Activated CD8-positive, alpha-beta T cell treated with anti-CD3 and anti-CD28 coated beads for 36 hours (primary cell): ENCODE measurements at regions not wholly inside any gene's neighbourhood (a gene's known extent, or its start where the extent isn't known, plus 50 kb on each side); places are given as distances from the start of the nearest gene placed in this dataset.

ENCODE experiments used
- ATAC-seq: fragments of 200-7000 bp; cut with Tn5 transposase; one replicate; pipeline ENCODE4 v1.10.0; 2021; ENCODE audit warnings: mild to moderate bottlenecking, moderate library complexity
- CTCF ChIA-PET: fragments of 350-600 bp; sonication (Branson Sonifier 250); formaldehyde crosslinking; loops from one replicate; lab custom pipeline; 2021; ENCODE audit warnings: antibody characterized with exemption; lab: Charles Lee
- POLR2A ChIA-PET: fragments of 350-600 bp; sonication (Branson Sonifier 250); formaldehyde crosslinking; loops from one replicate; lab custom pipeline; 2021; ENCODE audit warnings: antibody characterized with exemption; lab: Charles Lee
- DNase-seq: peaks from one replicate; pipeline ENCODE4 v3.0.0-alpha.2; 2020
- H3K27ac Mint-ChIP-seq: one replicate; pipeline ENCODE4 v1.8.0; 2021; ENCODE audit warnings: mild to moderate bottlenecking, mixed read lengths
- H3K27me3 Mint-ChIP-seq: one replicate; pipeline ENCODE4 v1.8.0; 2021; ENCODE audit warnings: mixed read lengths
- H3K36me3 Mint-ChIP-seq: one replicate; pipeline ENCODE4 v1.8.0; 2021; ENCODE audit warnings: low read depth, mixed read lengths
- H3K4me1 Mint-ChIP-seq: one replicate; pipeline ENCODE4 v1.8.0; 2021; ENCODE audit warnings: low read depth, mixed read lengths
- H3K4me3 Mint-ChIP-seq: one replicate; pipeline ENCODE4 v1.8.0; 2021; ENCODE audit warnings: mild to moderate bottlenecking, moderate library complexity, mixed read lengths
- H3K9me3 Mint-ChIP-seq: one replicate; pipeline ENCODE4 v1.8.0; 2021; ENCODE audit warnings: mixed read lengths
- intact Hi-C: fragments of 100-400 bp; cut with micrococcal nuclease; formaldehyde crosslinking; loops from one replicate; pipeline ENCODE4 v1.10.0; 2022
- TF ChIP-seq, protein P1 (sequence below): fragments of 200-600 bp; IDR thresholded peaks from one replicate; pipeline ENCODE4 v1.8.0; 2022; ENCODE audit warnings: antibody characterized with exemption, mild to moderate bottlenecking

GRCh38 chr10:23693925-23694324 lies 255.1 kb downstream of the OTUD1 start:
- no peaks in the 10 kb centered on the region for H3K9me3 Mint-ChIP-seq
- H3K4me3 Mint-ChIP-seq = peak overlapping the region; percentile 42
- peaks cover 25% of the 10 kb centered on the region for H3K4me1 Mint-ChIP-seq
- POLR2A ChIA-PET = interaction anchor here (0.6 kb wide), 1 partner anchor 121 kb away, joined by 3 read pairs; no protein-coding TSS in a partner anchor
- no peak for ATAC-seq
- peak; percentile 8 for DNase-seq
- no peak overlapping the region for H3K27ac Mint-ChIP-seq
- no peaks in the 10 kb centered on the region for H3K36me3 Mint-ChIP-seq
- peaks cover 53% of the 10 kb centered on the region for H3K27me3 Mint-ChIP-seq
- CTCF ChIA-PET = interaction anchor here (1.2 to 1.6 kb wide), 2 partner anchors 166 to 536 kb away, joined by 3 to 4 read pairs; no protein-coding TSS in a partner anchor
- TF ChIP-seq, protein P1, sequence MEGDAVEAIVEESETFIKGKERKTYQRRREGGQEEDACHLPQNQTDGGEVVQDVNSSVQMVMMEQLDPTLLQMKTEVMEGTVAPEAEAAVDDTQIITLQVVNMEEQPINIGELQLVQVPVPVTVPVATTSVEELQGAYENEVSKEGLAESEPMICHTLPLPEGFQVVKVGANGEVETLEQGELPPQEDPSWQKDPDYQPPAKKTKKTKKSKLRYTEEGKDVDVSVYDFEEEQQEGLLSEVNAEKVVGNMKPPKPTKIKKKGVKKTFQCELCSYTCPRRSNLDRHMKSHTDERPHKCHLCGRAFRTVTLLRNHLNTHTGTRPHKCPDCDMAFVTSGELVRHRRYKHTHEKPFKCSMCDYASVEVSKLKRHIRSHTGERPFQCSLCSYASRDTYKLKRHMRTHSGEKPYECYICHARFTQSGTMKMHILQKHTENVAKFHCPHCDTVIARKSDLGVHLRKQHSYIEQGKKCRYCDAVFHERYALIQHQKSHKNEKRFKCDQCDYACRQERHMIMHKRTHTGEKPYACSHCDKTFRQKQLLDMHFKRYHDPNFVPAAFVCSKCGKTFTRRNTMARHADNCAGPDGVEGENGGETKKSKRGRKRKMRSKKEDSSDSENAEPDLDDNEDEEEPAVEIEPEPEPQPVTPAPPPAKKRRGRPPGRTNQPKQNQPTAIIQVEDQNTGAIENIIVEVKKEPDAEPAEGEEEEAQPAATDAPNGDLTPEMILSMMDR = no peak
- intact Hi-C loops = no loop called here

DNA sequence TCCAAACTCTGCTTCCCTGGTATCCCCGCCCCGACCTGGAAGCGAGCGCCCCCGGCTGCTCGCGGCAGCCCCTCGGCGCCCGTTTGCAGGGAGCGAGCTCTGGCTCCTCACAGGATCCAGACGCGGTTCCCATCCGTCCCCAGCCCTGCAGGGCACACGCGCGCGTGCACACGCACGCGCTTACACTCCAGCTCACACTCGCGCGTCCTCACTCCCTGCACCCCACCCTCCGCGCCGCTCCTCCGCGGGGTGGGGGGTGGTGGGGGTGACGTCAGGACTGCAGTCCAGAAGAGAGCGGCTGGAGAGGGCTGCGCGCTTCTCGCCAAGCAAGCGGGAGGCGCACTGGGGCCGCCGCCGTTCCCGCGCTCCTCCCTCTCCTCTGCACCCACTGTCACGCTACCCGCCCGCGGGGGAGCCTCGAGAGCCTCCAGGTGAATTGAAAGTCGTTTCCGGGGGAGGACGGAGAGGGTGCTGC lies 255.6 kb downstream of the OTUD1 start:
- peaks cover 54% of the 10 kb centered on the region for H3K27me3 Mint-ChIP-seq
- POLR2A ChIA-PET = no interaction called here
- H3K4me3 Mint-ChIP-seq = peak overlapping the region; percentile 42
- ATAC-seq (peak; percentile 37), DNase-seq (no peak)
- no peaks in the 10 kb centered on the region for H3K9me3 Mint-ChIP-seq
- CTCF ChIA-PET = interaction anchor here (1.2 kb wide), 1 partner anchor 166 kb away, joined by 3 read pairs; no protein-coding TSS in a partner anchor
- H3K4me1 Mint-ChIP-seq = peaks cover 25% of the 10 kb centered on the region
- TF ChIP-seq, protein P1 = no peak
- no peak overlapping the region for H3K27ac Mint-ChIP-seq
- intact Hi-C loops = no loop called here
- H3K36me3 Mint-ChIP-seq = no peaks in the 10 kb centered on the region

GRCh38 chr10:23694921-23695824 lies 256.3 kb downstream of the OTUD1 start:
- Mint-ChIP-seq H3K9me3 (no peaks in the 10 kb centered on the region), H3K4me1 (peaks cover 25% of the 10 kb centered on the region), H3K36me3 (no peaks in the 10 kb centered on the region), H3K4me3 (peak overlapping the region; percentile 55), H3K27ac (no peak overlapping the region), H3K27me3 (peaks cover 54% of the 10 kb centered on the region)
- intact Hi-C loops = no loop called here
- TF ChIP-seq, protein P1 = no peak
- DNase-seq = peak; percentile 26
- peak; percentile 56 for ATAC-seq
- ChIA-PET POLR2A (no interaction called here), CTCF (no interaction called here)

DNA sequence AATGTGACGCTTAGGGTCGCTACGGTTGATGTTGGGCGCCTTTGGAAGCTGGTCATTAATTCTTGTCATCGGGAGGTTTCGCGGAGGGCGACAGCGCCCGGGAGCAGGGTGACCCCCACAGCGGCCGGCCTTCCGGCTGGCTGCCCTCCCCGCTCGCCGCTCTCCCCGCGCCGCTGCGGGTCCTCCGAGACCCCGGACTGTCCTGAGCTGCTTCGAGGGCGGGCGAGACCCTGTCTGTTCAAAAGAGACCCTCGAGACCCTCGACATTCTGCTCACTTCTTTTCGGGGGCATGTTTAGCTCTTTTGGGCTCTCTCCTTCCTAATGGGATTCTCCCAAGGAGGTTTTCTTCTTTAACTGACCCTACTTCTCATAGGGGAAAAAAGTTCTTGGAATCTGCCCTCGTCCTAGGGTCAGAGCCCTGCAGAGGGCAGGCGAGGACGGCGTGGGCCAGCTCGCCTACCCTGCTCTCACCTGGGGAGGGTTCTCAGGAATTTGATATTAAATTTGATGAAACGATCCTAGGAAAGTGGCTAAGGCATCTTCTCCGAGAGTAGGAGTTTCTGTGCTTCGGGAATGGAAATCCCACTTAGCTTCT lies 257.0 kb downstream of the OTUD1 start:
- peaks cover 54% of the 10 kb centered on the region for H3K27me3 Mint-ChIP-seq
- CTCF ChIA-PET = interaction anchor here (0.6 to 1.1 kb wide), 2 partner anchors 279 to 381 kb away, joined by 3 read pairs; no protein-coding TSS in a partner anchor

More for the DNA sequence above, 257.0 kb downstream of the OTUD1 start:
- Mint-ChIP-seq H3K27ac (no peak overlapping the region), H3K9me3 (no peaks in the 10 kb centered on the region), H3K36me3 (no peaks in the 10 kb centered on the region), H3K4me1 (peaks cover 25% of the 10 kb centered on the region), H3K4me3 (peak overlapping the region; percentile 55)
- POLR2A ChIA-PET = interaction anchor here (0.6 kb wide), 1 partner anchor 273 kb away, joined by 3 read pairs; no protein-coding TSS in a partner anchor
- DNase-seq = no peak
- intact Hi-C loops = no loop called here
- ATAC-seq = no peak
- TF ChIP-seq, protein P1 = no peak
